ENCODE measurements at regions not wholly inside any gene's neighbourhood (a gene's known extent, or its start where the extent isn't known, plus 50 kb on each side); places are given as distances from the start of the nearest gene placed in this dataset.
"Not testable (repeated sequence)": the region's sequence is repeated elsewhere in the genome, so short reads cannot be mapped to it uniquely, and the experiment has no call there.

DNA sequence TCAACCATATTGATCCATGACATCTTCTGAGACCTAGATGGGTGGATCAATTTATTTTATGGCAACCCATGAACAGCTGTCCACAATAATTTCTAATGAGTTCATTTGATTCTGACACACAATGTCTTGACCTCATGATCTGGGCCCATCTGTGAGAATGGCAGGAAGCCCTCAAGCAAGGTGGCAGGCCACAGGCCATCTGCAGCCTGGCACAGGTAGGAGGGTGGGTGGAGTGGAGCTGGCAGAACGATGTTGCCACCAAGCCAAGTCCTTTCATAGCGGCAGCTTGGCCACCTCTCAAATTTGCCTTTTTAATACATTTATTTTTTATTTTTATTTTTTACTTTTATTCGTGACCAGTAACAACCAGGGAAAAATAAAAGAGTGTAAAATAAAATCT lies 1181.6 kb upstream of the SORCS1 start:
- no peak for DNase-seq (ENCODE audit: extremely low read depth in 1 of 11, low read depth in 9 of 11, low spot score in 4 of 11)

DNA sequence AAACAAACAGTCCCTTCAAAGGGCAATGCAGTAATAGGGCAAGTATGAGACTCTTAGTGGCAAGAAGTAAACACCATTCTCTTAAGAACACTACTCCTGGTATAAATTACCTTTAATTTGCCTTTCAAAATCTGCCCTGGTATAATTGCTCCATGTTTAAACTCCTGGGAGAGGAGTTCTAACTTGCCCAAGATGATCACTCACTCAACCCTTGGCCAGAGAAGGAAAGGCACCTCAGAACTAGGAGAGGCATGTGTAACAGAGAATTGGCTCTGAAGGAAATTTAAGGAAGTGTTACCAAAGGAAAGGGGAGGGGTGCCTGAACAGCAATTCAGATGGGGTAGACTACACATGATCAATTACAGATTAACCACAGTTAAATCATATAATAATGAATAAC lies 1173.6 kb upstream of the SORCS1 start:
- no peak for DNase-seq (ENCODE audit: extremely low read depth in 1 of 11, low read depth in 9 of 11, low spot score in 4 of 11)

DNA sequence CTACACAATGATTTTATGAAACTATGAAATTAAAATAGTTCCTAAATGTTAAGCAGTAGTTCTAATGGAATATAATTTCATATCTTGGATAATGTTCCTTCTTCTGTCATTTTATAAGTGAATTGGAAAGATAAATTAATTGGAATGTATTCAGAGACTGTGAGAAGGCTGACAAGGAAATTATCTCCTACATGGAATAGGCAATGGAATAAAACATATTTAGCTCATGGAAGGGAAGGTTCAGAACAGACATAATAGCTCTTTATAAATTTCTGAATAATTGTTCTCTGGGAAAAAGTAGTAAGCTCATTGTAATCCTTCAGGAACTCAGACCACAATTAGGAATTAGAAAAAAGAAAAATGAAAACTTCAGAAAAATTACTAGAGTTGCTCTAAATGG lies 1172.3 kb upstream of the SORCS1 start:
- DNase-seq (ENCODE audit: extremely low read depth in 1 of 11, low read depth in 9 of 11, low spot score in 4 of 11), result no peak

DNA sequence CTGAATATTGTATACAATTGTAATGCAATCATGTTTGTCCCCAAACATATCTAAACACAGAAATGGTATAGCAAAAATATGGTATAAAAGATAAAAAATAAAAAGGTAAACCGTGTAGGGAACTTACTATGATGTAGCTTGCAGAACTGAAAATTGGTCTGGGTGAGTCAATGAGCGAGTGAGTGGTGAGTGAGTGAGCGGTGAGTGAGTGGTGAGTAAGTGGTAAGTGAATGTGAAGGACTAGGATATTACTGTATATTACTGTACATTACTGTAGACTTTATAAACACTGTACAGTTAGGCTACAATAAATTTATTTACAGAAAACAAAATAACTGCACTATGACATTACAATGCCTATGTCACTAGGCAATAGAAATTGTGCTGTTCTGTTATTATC lies 1163.2 kb upstream of the SORCS1 start:
- DNase-seq (ENCODE audit: extremely low read depth in 1 of 11, low read depth in 9 of 11, low spot score in 4 of 11), result no peak

DNA sequence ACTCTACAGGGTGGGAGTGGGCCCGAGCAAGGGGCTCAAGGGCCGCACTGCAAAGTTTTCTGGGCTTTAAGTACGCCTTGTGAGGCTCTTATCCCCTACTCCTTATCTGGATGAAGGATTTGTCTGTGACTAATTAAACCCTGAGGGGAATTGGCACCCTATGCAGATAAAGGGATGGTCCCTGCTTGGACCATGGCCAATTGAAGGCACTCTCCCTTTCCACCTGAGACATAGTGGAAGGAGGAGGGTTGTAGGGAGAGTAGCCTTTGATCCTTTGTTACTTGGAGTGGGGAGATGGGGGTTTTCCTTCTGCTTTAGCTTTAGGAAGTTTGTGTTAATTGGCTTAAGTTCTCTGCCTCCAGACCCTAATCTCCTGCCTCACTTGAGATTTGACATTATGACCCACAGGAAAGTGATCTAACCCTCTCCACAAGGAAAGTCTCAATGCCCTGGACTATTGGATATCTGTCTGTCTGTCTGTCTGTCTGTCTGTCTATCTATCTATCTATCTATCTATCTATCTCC lies 1158.8 kb upstream of the SORCS1 start:
- DNase-seq (ENCODE audit: extremely low read depth in 1 of 11, low read depth in 9 of 11, low spot score in 4 of 11), result no peak

DNA sequence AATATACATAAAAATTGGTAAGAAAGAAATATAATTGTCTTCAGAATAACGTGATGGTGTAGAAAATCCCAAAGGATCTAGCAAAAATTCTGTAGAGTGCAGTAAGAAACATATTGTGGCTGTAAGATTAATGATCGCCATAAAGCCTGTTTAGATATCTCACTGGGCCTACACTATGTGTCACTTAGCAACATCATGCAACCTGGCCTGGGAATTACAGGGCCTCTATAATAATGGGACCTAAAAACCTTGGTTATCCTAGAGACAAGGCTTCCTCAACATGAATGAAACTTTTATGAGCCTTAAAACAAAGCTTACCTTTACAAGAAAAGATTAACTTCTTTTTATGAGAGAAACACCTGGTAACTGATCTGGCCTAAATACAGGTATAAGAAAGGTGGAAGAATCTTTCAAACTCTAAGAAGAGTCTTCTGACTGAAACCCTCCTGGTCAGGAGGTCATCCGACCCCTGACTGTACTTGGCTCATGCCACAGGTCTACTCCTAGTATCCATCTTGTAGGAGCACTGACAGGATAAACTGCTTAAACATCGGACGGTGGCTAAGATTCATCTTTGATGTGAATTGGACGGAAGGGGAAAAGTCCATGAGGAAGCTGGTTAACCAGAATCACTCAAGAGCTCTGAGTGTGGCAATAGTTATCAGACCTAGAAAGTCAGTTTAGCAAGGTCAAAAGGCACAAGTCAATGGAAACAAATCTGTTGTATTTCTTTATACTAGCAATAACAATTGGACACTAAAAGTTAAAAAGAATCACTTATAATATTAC lies 1155.1 kb upstream of the SORCS1 start:
- DNase-seq (ENCODE audit: extremely low read depth in 1 of 11, low read depth in 9 of 11, low spot score in 4 of 11), result no peak

DNA sequence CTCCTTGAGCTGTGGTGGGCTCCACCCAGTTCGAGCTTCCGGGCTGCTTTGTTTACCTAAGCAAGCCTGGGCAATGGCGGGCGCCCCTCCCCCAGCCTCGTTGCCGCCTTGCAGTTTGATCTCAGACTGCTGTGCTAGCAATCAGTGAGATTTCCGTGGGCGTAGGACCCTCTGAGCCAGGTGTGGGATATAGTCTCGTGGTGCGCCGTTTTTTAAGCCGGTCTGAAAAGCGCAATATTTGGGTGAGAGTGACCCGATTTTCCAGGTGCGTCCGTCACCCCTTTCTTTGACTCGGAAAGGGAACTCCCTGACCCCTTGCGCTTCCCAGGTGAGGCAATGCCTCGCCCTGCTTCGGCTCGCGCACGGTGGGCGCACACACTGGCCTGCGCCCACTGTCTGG lies 1151.1 kb upstream of the SORCS1 start:
- not testable (repeated sequence) for DNase-seq (ENCODE audit: extremely low read depth in 1 of 11, low read depth in 9 of 11, low spot score in 4 of 11)

DNA sequence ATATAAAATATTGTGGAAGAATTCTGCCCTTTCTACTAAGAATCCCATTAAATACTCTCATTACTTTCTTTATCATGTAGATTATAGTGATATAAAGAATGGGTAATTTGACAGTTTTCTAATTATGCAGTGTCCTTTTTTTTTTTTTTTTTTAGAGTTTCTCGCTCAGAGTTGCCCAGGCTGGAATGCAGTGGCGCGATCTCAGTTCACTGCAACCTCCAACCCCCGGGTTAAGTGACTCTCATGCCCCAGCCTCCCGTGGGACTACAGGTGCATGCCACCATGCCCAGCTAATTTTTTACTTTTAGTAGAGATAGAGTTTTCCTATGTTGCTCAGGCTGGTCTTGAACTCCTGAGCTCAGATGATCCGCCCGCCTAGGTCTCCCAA lies 1143.4 kb upstream of the SORCS1 start:
- no peak for DNase-seq (ENCODE audit: extremely low read depth in 1 of 11, low read depth in 9 of 11, low spot score in 4 of 11)

DNA sequence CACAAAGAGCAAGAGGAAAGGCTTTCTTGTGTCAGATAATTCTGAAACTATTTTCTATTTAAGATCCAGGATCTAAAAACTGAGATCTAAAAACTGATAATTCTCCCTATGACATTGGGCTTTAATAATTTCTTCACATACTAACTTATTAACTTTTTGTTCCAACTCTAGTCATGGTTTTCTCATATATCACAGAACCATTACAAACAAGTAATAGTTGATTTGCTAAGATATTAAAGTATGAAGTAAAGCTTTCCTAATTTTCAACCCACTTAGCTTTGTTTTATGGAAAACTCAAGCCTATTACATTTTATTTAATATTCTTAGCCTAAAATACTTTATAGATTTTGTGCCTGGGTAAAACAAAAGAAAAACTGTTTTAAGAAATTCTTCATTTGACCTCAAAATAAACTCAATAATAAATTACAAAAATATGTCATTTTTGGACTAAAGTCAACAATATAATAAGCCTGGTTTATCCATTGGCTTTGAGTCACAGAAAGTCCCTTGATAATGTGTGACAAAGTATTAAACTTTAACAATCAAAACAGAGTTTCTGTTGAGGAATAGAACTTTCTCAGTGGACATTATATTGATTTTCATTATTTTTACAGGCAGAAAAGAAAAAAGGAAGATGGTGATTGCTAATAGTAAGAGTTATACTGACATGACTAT lies 1142.9 kb upstream of the SORCS1 start:
- DNase-seq (ENCODE audit: extremely low read depth in 1 of 11, low read depth in 9 of 11, low spot score in 4 of 11), result no peak

DNA sequence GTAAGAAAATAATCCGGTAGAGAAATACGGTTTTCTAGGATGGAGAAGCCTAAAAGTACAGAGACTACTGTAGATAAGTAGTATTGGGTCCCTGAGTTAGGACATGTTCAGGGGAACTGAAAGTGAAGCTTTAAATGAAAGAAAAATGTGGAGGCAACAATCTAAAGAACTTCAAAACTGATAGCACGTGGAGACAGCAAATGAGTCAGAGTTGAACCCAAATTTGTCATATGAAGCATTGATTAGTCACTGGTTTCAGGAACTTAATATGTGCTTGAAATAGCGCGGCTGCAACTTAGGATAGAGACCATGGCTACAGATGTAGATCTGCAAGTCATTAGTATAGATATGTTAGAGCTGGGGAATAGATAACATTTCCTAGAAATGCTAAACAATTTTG lies 1138.6 kb upstream of the SORCS1 start:
- no peak for DNase-seq (ENCODE audit: extremely low read depth in 1 of 11, low read depth in 9 of 11, low spot score in 4 of 11)

DNA sequence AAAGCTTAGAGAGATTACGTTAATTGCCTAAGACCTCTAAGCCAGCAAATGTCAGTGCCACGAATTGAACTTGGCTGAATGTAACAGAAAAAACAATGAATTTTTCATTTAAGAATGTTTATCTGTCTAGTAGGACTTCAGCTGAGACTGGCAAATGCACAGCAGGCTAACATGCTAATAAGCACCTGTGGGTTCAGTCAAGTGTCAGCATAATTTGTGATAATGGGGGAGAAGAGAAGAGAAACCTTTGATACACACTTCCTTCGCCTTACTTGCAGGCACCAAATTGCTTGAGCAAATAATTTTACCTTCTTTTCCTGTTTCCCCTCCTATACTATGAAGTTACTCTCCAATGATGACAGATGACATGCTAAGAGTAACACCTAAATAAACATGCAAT lies 1136.5 kb upstream of the SORCS1 start:
- no peak for DNase-seq (ENCODE audit: extremely low read depth in 1 of 11, low read depth in 9 of 11, low spot score in 4 of 11)

DNA sequence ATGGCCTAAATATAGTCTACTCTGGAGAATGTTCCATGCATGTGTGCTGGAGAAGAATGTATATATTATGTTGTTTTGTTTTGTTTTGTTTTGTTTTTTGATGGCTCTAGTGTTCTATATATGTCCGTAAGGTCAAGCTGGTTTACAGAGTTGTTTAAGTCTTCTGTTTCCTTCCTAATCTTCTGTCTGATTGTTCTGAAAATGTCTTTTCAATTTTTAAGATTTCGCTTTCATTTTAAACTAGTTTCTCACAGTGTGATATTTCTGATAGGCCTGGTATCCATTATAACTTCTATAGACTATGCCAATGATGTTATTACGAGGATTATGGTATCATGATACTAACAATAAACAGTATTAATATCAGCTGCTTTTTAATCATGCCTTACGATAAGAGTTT lies 1126.3 kb upstream of the SORCS1 start:
- DNase-seq (ENCODE audit: extremely low read depth in 1 of 11, low read depth in 9 of 11, low spot score in 4 of 11), result no peak

DNA sequence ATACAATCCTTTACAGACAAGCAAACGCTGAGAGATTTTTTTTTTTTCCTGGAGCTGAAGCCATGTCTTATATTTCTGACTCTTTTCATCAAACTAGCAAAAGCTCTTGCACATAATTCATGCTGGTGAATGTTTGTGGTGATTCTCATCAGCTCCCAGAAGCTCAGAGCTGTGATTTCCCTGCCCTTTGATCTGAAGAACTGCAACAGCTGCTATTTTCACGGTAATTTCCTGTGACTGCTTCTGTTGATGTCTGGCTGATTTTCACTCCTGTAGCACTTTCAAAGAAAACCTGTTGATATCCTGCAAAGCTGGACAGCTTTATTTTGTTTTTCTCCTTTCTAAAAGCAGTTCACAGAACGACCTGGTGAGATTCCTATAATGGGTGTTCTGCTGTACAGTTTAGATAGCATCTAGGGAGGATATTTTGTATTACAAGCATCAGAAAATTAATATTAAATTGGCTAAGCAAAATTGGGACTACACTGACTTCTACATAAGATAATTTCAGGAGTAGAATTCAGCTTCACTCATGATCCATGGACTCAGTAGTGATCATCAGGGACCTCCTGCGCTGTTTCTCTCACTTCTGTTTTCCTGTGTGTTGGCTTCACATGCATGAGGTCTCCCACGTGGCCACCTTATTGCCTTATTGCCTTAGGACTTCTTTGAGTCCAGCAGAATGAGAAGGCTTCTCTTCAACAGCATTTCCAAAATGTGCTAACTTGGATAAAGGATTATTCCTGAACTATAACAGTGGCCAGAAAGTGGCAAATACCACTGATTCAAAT lies 1111.6 kb upstream of the SORCS1 start:
- DNase-seq (ENCODE audit: extremely low read depth in 1 of 11, low read depth in 9 of 11, low spot score in 4 of 11), result no peak

DNA sequence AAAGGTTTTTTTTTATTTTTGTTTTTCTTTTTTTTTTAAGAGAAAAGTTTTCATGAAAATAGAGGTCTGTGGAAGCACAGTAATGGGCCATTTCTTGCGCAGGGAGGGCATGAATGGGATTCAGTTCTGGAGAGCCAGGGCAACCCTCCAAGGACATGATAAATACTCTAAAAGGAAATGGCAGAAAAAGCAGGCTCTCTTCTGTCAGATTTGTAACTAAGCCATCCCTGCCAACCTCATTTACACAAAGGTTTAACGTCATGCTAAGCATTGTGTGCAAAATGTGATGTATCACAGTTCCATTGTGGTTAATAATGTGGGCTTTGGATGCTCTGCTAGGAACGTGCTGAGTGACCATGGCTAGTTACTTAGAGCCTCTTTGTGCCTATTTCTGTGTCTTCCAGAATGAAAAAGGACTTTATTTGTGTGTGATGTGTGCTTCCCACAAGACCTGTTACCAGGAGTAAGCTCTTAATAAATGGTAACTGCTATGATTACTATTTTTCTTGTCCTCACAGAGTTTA lies 1095.9 kb upstream of the SORCS1 start:
- DNase-seq (ENCODE audit: extremely low read depth in 1 of 11, low read depth in 9 of 11, low spot score in 4 of 11), result no peak

DNA sequence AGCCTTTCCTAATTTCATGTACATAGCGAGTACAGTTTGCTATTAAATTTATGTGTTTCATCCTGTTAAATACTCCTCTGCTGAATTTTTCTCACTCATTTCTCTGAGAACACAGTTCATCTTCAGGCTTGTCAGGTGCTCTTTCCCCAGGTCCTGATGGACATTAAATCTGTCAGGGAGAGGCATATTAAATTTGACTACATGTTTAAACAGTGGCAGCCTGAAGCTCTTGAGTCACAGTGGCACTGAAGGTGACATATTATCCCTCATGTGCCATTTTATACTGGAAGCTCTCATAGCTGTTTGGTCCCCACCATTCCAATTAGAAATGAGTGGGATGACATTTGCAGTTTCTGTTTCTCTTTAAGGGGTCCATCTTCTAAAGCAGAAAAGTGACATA lies 1089.6 kb upstream of the SORCS1 start:
- no peak for DNase-seq (ENCODE audit: extremely low read depth in 1 of 11, low read depth in 9 of 11, low spot score in 4 of 11)

DNA sequence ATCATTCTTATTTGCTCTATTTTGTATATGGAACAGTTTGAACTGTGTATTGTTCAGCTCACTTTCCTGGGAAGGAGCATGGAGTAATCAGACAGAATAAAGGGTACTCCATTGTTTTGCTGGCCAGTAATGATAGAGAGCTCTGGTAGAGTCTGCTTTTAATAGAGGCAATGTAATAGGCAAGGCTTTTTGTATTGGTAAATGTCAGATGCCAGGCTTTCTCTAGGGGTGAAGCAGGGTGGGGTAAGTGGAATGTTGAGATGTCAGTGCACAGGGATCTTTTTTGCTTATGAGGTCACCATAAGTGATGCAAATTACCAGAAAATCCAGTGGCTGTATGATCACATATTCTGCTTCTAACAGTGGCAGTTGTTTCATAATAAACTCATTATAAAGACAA lies 1088.3 kb upstream of the SORCS1 start:
- no peak for DNase-seq (ENCODE audit: extremely low read depth in 1 of 11, low read depth in 9 of 11, low spot score in 4 of 11)

DNA sequence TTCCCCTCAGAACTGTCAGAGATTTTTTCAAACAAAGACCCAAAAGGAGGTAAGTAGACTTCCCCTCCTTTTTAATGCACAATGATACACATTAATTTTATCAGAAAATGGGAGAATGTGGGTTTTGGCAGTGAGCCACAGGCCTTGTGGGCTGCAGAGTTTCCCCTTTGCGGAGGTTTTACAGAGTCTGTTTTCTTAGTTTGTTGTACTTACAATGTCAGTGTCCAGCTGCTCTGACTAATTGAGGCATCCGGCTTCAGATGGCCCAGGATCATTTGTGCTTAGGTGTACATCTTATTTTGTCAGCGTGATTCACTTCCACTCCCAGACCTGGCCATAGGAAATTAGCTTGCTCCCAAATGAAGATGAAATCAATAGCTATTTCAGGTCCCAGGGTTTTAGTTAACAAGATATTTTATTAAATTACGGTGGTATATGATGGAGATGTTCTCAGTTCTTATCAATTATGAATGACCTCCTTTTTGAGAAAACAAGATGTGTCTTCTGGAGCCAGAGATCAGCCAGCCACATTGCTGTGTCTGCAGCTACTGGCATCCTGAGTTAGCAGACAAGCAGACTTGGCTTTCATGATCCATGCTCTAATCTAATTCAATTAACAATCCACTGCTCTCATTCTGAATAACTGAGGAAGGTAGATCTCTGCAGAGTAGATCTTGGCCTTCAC lies 1086.6 kb upstream of the SORCS1 start:
- peak in 1 of 11 donors; percentile 1 for DNase-seq (ENCODE audit: extremely low read depth in 1 of 11, low read depth in 9 of 11, low spot score in 4 of 11)

DNA sequence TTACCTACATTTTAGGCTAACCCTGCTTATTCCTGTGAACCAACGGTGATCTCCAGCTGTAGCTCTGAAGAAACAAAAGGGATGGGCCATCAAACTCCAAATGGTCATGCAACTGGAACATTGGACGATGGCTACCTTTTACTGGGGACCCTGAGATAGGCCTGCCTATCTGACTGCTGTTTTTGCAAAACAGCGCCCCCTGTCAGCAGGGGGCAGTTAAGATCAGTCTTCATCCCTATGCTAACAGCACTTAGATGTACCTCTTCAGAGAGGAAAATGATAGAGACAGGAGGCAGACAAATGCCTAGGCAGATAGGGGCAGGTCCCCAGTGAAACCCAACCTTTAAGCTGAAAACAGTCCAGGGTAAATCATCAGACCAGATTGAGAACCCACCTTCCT lies 1085.4 kb upstream of the SORCS1 start:
- DNase-seq (ENCODE audit: extremely low read depth in 1 of 11, low read depth in 9 of 11, low spot score in 4 of 11), result no peak
